Occipital lobe (tissue), 1 donor: ENCODE measurements at regions not wholly inside any gene's neighbourhood (a gene's known extent, or its start where the extent isn't known, plus 50 kb on each side); places are given as distances from the start of the nearest gene placed in this dataset.

Experiments
- DNase-seq: peaks from one replicate; lab custom pipeline; 2025; lab: John Stamatoyannopoulos, UW

DNA sequence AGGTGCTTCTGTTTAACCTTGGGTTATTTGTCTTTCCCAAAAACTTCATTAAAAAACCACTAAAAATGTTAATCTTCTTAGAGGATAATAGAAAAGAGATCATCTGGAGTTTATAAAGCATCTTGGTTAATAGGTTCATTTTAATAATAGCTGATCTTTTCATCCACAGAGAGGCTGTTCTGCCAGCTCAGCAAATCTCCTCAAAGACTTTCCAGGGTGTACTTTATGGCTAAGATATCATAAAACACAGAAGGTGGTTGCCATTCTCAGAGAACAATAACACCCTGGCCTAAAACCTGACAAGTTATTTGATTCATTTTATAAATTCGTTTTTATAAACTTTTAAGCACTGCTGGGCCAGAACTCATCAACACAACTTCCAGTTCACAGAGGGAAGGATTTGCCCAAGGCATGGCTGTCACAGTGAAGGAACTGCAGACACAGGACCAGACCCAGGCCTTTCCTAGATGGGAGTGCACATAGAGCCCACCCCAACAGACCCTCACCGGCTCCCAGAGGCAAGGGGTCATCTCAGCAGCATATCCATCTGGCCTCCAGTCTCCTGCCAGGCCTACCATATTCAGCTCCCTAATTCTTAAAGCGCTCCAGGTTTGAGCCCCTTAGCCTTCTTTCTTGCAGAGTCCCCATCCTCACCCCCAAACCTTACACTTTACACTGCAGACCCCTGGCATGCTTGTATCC, 203.4 kb upstream of the RAB6C start:
- no peak for DNase-seq

DNA sequence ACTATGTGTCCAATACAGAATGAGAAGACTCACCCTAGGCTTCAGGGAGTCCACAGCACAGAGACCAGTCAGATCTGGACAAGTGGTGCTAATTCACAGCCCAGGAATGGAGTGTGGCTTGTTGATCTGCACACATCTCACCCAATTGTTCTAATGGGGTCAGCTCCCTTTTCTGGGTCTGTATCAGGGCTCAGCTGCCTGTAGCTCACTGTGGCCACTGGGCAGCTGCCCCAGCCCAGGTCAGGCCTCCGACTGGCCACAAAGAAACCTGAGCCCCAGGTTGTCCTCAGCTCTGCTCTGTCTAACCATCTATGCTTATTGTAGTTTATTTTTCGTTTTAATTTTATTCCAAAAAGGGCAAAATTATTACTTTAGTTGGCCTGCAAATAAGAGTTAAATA, 202.3 kb upstream of the RAB6C start:
- DNase-seq = no peak

DNA sequence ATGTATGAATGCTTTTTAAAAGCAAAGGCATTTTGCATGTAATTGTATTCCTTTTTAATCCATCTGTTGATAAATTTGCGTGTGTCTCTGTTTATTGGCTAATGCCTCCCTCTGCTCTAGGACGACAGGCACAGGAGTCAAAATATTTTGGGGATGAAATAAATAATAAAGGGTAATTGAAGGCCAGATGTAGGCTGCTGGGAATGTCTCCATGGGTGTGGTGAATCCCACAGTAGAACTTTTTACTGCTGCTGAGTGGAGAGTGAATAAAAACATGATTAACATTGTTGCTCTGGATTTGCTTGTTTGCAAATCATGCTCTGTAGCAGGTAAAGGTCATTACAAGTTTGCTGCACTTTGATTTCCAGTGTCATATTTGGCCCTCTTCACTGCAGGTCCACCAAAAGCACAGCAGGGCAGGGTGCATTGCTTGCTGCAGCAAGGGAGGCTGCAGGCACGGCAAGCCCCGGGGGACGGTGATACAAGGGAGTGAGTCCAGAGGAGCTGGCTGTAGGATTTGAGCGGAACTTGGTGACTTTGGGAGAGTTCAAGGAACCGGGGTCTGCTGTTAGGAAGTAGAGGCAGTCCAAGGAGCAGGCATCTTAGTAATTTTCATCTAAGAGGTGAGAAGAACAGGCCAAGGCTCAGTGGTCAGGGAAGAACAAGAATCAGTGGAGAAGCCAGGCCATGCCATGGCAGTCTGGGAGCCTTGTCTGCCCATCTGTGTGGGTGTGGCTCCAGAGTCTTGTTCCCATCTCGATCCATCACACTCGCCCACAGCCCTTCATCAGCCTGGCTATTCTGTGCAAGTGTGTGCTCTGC, 201.5 kb upstream of the RAB6C start:
- DNase-seq = no peak

DNA sequence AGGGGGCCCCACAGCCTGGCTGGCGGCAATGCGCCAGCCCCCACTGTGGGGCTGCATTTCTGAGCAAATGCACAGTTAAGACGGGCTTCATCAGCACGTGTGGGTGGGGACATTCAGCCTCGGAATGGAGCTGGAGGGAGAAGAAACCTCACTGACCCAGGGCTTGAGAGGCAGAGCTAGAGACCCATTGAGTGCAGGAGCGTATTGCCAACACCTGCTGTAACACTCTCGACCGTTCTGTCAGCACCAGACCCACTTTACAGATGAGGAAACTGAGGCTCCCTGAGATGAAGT, 200.9 kb upstream of the RAB6C start:
- DNase-seq = no peak

DNA sequence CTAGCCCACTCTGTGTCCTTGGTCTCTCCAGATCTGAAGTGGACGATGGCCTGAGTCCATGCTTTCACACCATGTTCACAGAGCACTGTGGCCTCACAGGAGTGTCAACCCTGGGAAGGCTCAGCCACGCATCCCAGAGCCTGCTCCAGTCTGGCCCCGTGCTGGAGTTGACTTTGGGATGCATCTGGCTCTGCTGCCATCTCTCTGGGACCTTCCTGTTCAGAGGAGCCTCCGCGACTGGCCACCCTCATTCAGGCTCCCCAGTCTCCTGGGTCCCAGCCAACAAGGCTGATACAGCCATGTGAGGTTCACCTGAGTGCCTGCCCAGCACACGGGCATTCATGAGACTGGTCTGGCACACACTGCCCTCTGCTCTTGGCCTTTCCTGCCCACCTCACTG, 199.7 kb upstream of the RAB6C start:
- DNase-seq = no peak

DNA sequence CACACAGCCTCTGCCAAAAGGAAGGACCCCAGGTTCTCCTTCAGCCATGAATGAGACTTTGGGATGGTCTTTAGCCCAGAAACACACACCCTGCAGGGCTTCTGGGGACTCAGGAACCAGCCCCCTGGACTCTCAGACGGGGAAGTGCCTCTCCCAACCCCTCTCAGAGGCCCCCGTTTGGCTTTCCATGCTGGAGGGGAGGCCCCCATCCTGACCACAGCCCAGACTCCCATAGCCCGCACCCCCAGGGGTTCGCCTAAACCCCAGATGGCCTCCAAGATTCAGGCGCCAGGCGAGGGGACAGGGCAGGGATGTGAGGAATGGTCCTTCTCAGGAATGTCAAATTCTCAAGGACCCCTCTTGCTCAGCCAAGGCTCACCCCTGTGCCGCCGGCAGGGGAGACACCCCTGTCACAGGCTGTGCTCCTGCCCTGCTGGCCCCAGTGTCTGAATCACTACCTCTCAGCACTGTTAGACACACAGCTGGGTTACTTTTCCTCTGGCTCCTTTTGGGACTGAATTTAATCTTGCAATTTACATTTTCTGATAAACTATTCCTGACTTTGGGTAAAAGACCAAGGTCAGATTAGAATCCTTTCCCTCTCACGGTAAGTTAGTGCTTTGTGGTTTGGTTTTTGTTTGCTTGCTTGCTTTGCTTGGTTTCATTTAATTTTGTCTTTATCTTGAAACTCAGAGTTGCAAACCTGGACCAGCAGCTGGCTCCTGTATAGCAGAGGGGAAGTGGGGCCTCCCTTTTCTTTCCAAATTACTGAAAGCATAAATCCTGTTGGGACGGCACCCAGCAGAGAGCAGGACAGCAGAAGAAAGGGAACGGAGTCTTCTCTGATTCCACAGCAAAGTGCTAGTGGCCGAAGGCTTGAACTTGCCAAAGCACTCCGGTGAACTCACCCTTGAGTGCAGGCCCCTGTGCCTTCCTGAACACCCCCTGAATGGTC, 198.9 kb upstream of the RAB6C start:
- no peak for DNase-seq

DNA sequence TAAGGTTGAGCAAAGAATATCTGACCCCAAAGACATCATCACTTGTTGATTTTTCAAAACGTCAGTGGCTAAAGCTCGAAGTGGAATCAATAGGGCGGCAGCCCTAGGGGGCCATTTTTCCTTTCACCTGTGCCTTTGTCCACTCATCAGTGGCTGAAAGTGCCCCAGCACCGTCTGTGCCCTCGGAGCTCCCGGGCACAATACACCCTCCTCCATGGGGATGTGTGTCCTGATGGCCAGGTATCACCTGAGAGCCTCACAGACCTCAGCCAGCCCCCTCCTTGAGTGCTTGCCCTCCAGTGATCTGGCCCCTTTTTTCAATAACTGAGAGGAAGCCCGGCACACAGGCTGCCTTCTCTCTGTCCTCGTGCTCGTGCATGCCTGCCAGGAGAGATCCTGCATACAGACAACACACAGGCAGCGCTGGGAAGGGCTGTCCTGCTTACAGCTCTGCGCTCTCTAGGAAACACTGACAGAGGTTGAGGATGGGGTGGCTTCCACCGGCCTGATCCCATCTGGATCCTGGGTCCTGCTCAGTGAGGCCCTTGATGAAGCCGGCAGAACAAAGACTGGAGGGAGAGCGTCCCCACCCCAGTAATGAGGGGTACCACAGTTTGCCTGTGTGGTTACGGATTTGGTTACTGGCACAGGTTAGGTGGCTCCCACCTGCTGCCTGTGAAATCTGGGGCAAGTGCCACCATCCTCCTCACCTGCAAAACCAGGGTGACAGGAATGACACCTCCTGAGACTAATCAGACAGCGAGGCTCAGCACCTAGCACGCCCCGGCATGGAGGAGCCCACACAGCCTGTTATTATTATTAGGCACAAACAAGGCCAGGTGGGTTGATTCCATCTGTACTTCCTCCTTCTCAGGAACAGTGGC, 197.5 kb upstream of the RAB6C start:
- no peak for DNase-seq

DNA sequence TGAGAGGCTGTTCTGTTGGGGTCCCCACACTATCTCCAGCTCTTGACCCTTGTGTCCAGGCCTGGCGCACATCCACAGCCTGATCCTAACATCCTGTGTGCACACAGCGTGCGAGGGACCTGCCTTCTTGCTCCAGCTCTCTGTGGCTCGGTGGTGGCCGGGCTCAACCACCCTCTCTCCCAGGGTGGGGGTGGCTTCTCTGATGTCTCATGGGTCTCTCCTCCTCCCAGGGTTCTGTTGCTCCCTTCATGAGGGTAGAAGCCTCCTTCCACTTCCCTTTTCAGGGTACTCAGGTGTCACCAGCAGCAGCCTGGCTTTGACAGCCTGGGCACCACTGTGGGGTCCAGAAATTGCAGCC, 196.9 kb upstream of the RAB6C start:
- no peak for DNase-seq

DNA sequence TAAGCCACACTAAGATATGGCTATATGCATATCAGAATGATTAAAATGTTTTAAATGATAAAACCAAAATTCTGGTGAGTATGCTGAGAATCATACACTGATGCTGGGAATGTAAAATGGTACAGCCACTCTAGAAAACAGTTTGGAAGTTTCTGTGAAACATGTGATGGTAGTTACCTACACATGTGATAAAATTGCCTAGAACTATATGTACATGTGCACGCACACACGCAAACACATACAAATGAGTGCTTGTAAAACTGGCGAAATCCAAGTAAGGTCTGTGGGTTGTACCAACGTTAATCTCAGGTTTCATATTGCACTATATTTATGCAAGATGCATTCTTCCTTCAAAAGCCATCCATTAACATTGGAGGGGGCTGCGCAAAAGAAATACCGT, 195.0 kb upstream of the RAB6C start:
- DNase-seq = no peak

DNA sequence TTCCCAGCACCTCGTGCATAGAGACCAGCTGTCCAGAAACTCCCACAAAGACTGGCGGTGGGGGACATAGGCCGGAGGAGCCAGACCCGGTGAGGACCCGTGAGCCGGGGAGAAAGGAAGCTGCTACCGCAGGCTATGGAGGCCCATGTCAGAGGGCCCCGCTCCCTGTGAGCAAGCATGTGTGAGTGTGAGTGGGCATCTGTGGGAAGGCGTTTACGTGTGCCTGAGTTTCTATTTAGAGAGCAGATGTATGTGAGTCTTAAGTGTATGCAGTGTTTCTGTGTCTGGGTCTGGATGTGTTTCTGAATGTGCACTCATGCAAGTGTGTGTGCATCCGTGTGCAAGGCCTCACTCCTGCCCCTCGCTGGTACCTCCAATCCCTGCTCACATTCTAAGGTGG, 187.8 kb upstream of the RAB6C start:
- DNase-seq = no peak

DNA sequence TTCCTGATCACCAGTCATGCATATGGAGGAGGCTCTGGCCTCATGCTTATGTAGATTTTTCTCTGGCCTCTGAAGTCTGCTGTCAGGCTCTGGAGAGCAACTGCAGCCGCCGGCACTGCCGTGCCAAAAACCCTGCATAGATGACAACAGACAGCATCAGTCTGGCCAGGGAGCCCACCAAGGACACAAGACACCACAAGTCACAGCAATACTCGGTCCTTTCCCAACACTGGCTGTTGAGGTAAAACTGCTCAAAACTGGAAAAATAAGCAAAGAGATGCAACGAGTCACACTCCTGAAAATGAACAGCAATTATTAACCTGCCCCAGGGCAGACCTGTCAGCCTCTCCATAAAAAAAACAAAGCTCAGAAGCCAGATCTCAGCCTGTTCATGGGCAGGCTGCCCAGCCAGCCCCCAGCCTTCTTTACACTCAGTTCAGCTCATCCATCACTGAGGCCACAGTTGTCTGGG, 186.0 kb upstream of the RAB6C start:
- no peak for DNase-seq

DNA sequence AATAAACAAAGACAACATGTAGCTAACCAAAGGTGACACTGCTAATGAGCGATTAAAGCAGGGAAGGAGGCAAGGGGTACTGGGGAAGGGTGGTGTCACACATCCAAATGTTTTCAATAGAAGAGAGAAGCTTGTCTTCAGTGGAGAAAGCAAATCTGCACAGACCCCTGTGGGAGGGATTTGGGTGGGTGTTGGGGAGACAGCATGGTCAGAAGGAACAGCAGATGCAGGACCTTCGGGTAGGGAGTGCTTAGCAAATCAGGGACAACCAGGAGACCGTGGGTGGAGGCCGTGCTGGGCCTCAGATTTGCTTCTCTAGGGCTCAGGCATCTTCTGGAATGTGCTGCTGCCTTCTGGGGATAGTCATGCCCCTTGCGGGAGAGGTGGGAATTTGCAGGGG, 185.3 kb upstream of the RAB6C start:
- DNase-seq = no peak

DNA sequence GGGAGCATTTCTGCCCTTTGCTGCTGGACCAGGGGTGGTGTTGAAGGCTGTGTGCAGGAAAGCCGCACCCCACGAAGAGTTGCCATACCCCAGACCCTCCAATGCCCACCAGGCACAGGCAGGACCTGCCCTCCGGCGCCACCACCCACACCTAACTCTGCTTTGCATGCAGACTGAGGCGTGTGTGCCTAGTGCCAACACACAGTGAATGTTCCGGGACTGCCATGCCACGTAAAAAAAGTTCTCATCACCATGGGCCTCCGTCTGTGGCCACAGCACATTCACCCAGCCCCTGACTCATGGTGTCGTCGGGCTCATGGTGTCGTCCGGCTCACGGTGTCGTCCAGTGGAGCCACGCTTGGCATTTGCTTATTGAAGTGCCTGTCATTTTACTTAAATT, 184.9 kb upstream of the RAB6C start:
- DNase-seq = no peak

DNA sequence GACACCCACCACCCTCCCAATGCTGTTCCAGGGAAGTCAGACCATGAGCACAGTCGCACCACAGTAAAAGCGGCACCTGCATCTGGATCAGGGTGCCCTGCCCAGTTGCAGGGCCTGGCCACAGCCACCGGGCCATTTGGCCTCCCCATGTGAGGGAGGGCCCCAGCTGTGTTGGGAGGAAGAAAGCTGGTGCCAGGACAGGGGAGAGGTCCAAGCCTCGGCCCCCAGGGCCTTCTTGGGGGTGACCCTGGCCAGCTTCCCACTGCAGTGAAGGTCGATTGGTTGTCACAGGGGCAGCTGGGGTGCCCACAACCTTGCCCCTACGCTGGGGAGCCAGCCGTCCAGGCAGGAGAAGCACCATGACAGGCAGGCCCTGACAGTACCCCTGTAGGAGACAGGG, 183.2 kb upstream of the RAB6C start:
- DNase-seq = no peak

DNA sequence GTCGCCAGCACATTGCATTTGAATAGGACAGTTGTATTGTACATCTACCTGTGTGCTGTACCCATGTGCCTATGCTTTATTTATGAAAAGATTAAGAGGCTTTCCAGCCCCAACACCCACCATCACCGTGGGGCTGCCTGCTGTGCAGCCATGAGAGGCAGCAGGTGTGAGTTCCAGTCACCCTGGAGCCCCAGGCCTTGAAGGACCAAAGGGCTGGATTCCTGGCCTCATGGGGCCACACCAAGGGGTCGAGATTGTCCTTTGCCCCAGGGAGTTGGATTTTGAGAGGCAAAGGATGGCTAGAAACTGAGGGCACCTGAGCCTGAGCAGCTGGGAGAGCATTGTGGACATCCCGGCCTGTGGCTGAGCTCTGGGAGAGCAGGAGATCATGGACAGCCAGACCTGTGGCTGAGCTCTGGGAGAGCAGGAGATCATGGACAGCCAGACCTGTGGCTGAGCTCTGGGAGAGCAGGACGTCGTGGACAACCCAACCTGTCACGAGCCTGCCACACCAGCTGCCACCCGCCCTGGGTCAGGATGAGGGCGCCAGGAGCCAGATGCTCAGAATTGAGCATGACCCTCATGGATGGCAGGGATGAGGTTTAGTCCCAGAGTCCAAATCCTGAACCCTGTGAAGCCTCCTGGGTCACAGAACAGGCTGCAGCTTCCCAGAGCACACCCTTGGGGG, 182.5 kb upstream of the RAB6C start:
- DNase-seq = no peak

DNA sequence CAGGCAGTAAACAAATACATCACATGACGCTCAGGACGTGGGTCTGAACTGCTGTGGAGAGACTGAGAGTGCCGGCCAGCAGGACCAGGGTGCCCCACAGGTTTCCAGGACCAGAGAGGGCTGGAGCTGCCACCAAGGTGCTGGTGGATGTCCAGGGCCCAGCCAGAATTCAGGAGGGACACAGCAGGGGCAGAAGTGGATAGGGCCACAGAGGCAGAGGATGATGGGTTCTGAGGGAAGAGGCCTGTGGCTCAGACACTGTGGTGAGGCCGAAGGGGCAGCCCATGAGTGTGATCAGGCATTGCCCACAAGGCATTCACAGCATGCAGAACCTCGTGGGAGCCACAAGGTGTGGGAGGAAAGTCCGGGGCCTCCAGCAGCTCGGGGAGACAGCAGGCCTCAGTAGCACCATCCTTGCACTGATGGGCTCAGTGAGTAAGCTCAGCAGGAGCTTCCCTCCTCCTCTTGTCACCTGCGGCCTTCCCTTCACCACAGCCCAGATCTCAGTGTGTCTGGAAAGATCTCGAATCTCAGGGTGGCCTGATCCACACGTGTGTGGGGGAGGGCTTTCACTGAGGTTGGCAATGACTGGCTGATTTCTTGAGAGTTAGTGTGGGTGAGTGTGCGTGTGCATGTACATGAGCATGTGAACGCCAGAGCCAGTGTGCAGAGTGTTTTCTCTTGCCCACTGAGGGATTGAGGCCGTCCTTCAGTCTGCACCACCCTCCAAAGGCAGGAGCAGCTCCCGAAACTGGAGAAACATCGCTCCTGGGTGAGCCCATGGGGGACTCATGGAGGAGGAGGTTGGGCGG, 181.8 kb upstream of the RAB6C start:
- no peak for DNase-seq

DNA sequence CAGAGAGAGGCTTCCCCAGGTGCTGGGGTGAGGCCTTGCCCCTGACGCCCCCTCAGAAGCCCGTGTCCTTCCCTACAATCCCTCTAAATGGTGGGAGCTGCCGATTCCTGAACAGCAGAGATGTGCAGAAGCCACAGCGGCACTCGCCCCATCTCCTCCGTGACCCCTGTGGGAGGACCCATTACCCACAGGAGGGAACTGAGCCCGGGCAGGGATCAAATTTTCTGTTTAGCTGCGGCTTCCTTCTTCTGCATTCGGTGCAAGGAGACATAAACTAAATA, 181.2 kb upstream of the RAB6C start:
- DNase-seq = no peak

DNA sequence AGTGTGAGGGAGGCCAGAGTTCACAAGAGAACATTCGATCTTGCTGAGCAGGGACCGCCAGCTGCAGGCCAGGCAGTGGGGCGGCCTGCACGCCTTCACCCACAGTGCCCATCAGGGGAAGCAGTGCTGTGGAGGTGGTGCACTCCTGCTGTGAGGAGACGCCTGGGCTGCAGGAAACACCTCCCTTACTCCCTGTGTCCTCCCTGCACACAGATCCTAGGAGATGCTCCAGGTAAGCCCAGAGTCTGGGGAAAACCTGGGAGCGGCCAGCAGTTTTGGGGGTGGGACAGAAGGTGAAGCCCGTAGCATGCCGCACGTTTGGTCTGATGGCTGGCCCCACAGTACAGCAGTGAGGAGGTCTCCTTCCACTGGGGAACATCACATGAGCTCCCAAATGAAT, 180.8 kb upstream of the RAB6C start:
- no peak for DNase-seq

DNA sequence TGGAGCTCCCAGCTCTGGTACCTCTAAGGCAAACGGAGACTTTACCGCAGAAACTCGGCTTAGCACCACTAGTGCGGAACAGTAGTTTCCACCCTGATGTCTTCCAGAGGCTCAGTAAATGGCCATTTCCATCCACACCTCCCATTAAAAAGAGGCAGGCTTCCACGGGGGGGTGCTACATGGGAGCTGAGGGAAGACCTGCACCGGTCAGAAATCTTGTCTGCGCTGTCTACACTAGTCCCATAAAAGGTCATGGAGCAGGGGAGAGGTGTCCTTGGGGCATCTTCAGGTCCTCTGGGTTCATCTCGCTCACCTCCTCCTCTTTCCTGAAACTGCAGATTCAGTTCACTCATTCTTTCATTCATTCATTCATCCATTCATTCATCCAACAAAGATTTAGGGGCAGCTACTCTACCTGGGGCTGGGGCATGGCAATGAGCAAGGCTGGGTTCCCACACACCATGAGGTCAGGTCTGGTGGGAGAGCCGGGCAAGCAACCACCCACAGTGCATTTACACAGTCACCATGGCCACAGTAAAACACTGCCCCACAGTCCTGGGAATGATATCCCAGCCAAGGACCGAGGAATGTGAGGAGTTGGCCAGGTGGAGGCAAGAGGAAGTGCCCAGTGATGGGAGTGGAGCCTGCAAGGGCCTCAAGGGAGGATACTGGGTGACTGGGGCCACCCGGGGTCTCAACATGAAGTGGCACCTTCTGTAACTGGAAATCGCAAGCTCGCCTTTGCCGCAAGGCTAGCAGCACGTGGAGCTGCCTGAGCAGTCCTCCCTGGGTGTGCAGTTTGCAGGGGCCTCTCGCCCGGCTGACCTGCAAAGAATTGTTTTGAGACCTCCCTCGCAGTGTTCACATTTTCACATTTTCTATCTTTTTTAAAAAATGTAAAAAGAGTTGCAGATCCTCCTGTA, 180.2 kb upstream of the RAB6C start:
- no peak for DNase-seq
